Fibroblast of villous mesenchyme (primary cell): ENCODE measurements at regions not wholly inside any gene's neighbourhood (a gene's known extent, or its start where the extent isn't known, plus 50 kb on each side); places are given as distances from the start of the nearest gene placed in this dataset.

Experiments used
- DNase-seq: peaks from one replicate; pipeline ENCODE4 v3.0.0-alpha.2; 2010; ENCODE audit warnings: low read depth
- H3K4me3 ChIP-seq: 2 replicates; pipeline ENCODE4 v1.5.1; 2011; ENCODE audit warnings: low read depth, mild to moderate bottlenecking, low read length
- CTCF ChIP-seq: IDR thresholded peaks from 2 replicates; pipeline ENCODE4 v1.5.1; 2012; ENCODE audit warnings: low read depth, mild to moderate bottlenecking, low read length; ENCODE audit not compliant: insufficient read depth

- DNase-seq, result no peak
- H3K4me3 ChIP-seq, result no peak overlapping the region
- TF ChIP-seq CTCF, result no peak
Measured at GRCh38 chr1:115139381-115139780, 50.1 kb upstream of the TSPAN2 start.
